ENCODE measurements at regions not wholly inside any gene's neighbourhood (a gene's known extent, or its start where the extent isn't known, plus 50 kb on each side); places are given as distances from the start of the nearest gene placed in this dataset.

GRCh38 chr10:78859769-78860168 lies 209.0 kb upstream of the ZMIZ1 start:
- DNase-seq (ENCODE audit: low read depth) = no peak

GRCh38 chr10:78860260-78860914 lies 208.4 kb upstream of the ZMIZ1 start:
- DNase-seq (ENCODE audit: low read depth) = no peak

GRCh38 chr10:78861529-78862327 lies 207.0 kb upstream of the ZMIZ1 start:
- no peak for DNase-seq (ENCODE audit: low read depth)

GRCh38 chr10:78862328-78862640 lies 206.5 kb upstream of the ZMIZ1 start:
- DNase-seq (ENCODE audit: low read depth) = no peak

- DNase-seq (ENCODE audit: low read depth) = no peak
Measured at GRCh38 chr10:78863140-78863905, 205.4 kb upstream of the ZMIZ1 start.

GRCh38 chr10:78863906-78864239 lies 204.9 kb upstream of the ZMIZ1 start:
- no peak for DNase-seq (ENCODE audit: low read depth)

- DNase-seq (ENCODE audit: low read depth) = no peak
Measured at GRCh38 chr10:78864761-78865537, 203.8 kb upstream of the ZMIZ1 start.

- no peak for DNase-seq (ENCODE audit: low read depth)
Measured at GRCh38 chr10:78865538-78865875, 203.3 kb upstream of the ZMIZ1 start.

GRCh38 chr10:78865931-78866717 lies 202.6 kb upstream of the ZMIZ1 start:
- no peak for DNase-seq (ENCODE audit: low read depth)

GRCh38 chr10:78866731-78867554 lies 201.8 kb upstream of the ZMIZ1 start:
- no peak for DNase-seq (ENCODE audit: low read depth)

GRCh38 chr10:78867555-78867939 lies 201.2 kb upstream of the ZMIZ1 start:
- DNase-seq (ENCODE audit: low read depth) = no peak

GRCh38 chr10:78868048-78868447 lies 200.7 kb upstream of the ZMIZ1 start:
- DNase-seq (ENCODE audit: low read depth) = no peak

GRCh38 chr10:78868456-78868855 lies 200.3 kb upstream of the ZMIZ1 start:
- DNase-seq (ENCODE audit: low read depth) = no peak

- DNase-seq (ENCODE audit: low read depth) = no peak
Measured at GRCh38 chr10:78868861-78869260, 199.9 kb upstream of the ZMIZ1 start.

GRCh38 chr10:78869508-78870454 lies 199.0 kb upstream of the ZMIZ1 start:
- no peak for DNase-seq (ENCODE audit: low read depth)

- no peak for DNase-seq (ENCODE audit: low read depth)
Measured at GRCh38 chr10:78870458-78870857, 198.3 kb upstream of the ZMIZ1 start.

GRCh38 chr10:78871796-78872195 lies 197.0 kb upstream of the ZMIZ1 start:
- DNase-seq (ENCODE audit: low read depth) = no peak

- DNase-seq (ENCODE audit: low read depth) = no peak
Measured at GRCh38 chr10:78873413-78873812, 195.4 kb upstream of the ZMIZ1 start.

GRCh38 chr10:78875331-78875877 lies 193.4 kb upstream of the ZMIZ1 start:
- no peak for DNase-seq (ENCODE audit: low read depth)

Measured in iris pigment epithelial cell (primary cell).